HG03521 (cell line): ENCODE measurements at regions not wholly inside any gene's neighbourhood (a gene's known extent, or its start where the extent isn't known, plus 50 kb on each side); places are given as distances from the start of the nearest gene placed in this dataset.
"Not testable (repeated sequence)": the region's sequence is repeated elsewhere in the genome, so short reads cannot be mapped to it uniquely, and the experiment has no call there.

Experiments
- ATAC-seq: cut with Tn5 transposase; IDR thresholded peaks from one replicate; pipeline ENCODE4 v1.9.1; 2021; ENCODE audit warnings: mild to moderate bottlenecking, moderate library complexity; ENCODE audit not compliant: unreplicated experiment

GRCh38 chr1:116850436-116850835 lies 59.3 kb upstream of the PTGFRN start:
- no peak for ATAC-seq

GRCh38 chr1:116851189-116851588 lies 58.5 kb upstream of the PTGFRN start:
- not testable (repeated sequence) for ATAC-seq

GRCh38 chr1:116851846-116852245 lies 57.9 kb upstream of the PTGFRN start:
- no peak for ATAC-seq

- ATAC-seq = no peak
These were observed 57.3 kb upstream of the PTGFRN start for GRCh38 chr1:116852367-116852766.

GRCh38 chr1:116852910-116853309 lies 56.8 kb upstream of the PTGFRN start:
- no peak for ATAC-seq

- no peak for ATAC-seq
These were observed 55.9 kb upstream of the PTGFRN start for GRCh38 chr1:116853680-116854402.

GRCh38 chr1:116854403-116854690 lies 55.4 kb upstream of the PTGFRN start:
- no peak for ATAC-seq

GRCh38 chr1:116854716-116855115 lies 55.0 kb upstream of the PTGFRN start:
- ATAC-seq = no peak

- ATAC-seq = no peak
These were observed 54.5 kb upstream of the PTGFRN start for GRCh38 chr1:116855191-116855619.

GRCh38 chr1:116855773-116856201 lies 53.9 kb upstream of the PTGFRN start:
- no peak for ATAC-seq

- ATAC-seq = no peak
These were observed 53.4 kb upstream of the PTGFRN start for GRCh38 chr1:116856312-116856711.

GRCh38 chr1:116857092-116857491 lies 52.6 kb upstream of the PTGFRN start:
- no peak for ATAC-seq
